Spleen (tissue), 11 donors: ENCODE measurements at regions not wholly inside any gene's neighbourhood (a gene's known extent, or its start where the extent isn't known, plus 50 kb on each side); places are given as distances from the start of the nearest gene placed in this dataset.

Experiments
- DNase-seq: peaks from one replicate; pipeline ENCODE4 v3.0.0-alpha.2; 2020
- H3K27ac ChIP-seq, 8 donors: fragments of 200-600 bp; sonication (generic) in 7 of 8; 1 replicate in 4 of 8; 2 replicates in 4 of 8; pipeline versions ENCODE4 v1.5.0 to v1.8.0; 2016 to 2021; ENCODE audit warnings: inconsistent platforms in 4 of 8, mild to moderate bottlenecking in 4 of 8, moderate library complexity in 1 of 8
- H3K27me3 ChIP-seq, 7 donors: fragments of 200-600 bp; sonication (generic) in 6 of 7; replicated peaks in 1 of 7; 1 replicate in 4 of 7; 2 replicates in 3 of 7; pipeline versions ENCODE4 v1.5.0 to v1.8.0; 2016 to 2021; ENCODE audit warnings: inconsistent platforms in 3 of 7, mild to moderate bottlenecking in 1 of 7
- H3K36me3 ChIP-seq, 6 donors: fragments of 200-600 bp; sonication (generic) in 5 of 6; 1 replicate in 4 of 6; 2 replicates in 2 of 6; pipeline versions ENCODE4 v1.5.0 to v1.8.0; 2016 to 2021; ENCODE audit warnings: inconsistent platforms in 2 of 6
- H3K4me1 ChIP-seq, 6 donors: fragments of 200-600 bp; sonication (generic) in 5 of 6; 1 replicate in 3 of 6; 2 replicates in 3 of 6; pipeline versions ENCODE4 v1.5.0 to v1.8.0; 2016 to 2021; ENCODE audit warnings: inconsistent platforms in 3 of 6
- H3K4me3 ChIP-seq, 8 donors: fragments of 200-600 bp; sonication (generic) in 7 of 8; 1 replicate in 4 of 8; 2 replicates in 4 of 8; pipeline versions ENCODE4 v1.5.0 to v1.8.0; 2016 to 2021; ENCODE audit warnings: inconsistent platforms in 4 of 8, mild to moderate bottlenecking in 4 of 8, moderate library complexity in 2 of 8
- H3K9me3 ChIP-seq, 8 donors: fragments of 200-600 bp; sonication (generic) in 7 of 8; 1 replicate in 4 of 8; 2 replicates in 4 of 8; pipeline versions ENCODE4 v1.5.0 to v1.8.0; 2016 to 2021; ENCODE audit warnings: inconsistent platforms in 4 of 8
- CTCF ChIP-seq, 11 experiments: fragments of 200-600 bp in 7 of 11; fragments of 450-650 bp in 4 of 11; sonication (generic) in 4 of 11; IDR thresholded peaks in 8 of 11; conservative IDR thresholded peaks in 3 of 11; 1 replicate in 7 of 11; 2 replicates in 4 of 11; pipeline versions ENCODE4 v1.4.0 to v1.8.0; 2016 to 2021; ENCODE audit warnings: antibody characterized with exemption in 11 of 11, inconsistent platforms in 4 of 11, mild to moderate bottlenecking in 1 of 11
- POLR2A ChIP-seq, 3 donors: fragments of 450-650 bp; IDR thresholded peaks; one replicate each; pipeline ENCODE4 v1.5.1; 2017; ENCODE audit warnings: antibody characterized with exemption in 3 of 3, mild to moderate bottlenecking in 1 of 3
- POLR2AphosphoS5 ChIP-seq, 3 donors: sonication (generic); formaldehyde crosslinking; IDR thresholded peaks; one replicate each; pipeline ENCODE4 v1.5.1; 2017; ENCODE audit warnings: antibody characterized with exemption in 3 of 3
- WGBS, 5 donors: extraction: QIAGEN DNeasy Blood & Tissue Kit in 3 of 5; methylation state at CpG; one replicate each; pipeline versions ENCODE4 v1.1.5 to v1.1.7; 2013 to 2018; 5-methylcytosine and 5-hydroxymethylcytosine counted together
- intact Hi-C: fragments of 100-400 bp; cut with DNase I; formaldehyde crosslinking; loops from one replicate; pipeline ENCODE4 v1.15.0; 2023; ENCODE audit warnings: low total_unique reads
- donor health status: healthy with polysubstance abuse.
- donor health status: DM: no; HTN: no; CAD: no; lungs with moderate emphysema.
- donor health status: DM: no; HTN: no; CAD: no.
- donor health status: Bipolar disorder and iron deficiency.
- donor health status: healthy.
- donor health status: DM: no; HTN: no; CAD: no.
- donor health status: DM: yes; HTN: yes; CAD: no.

- no peaks in the 10 kb centered on the region for H3K4me1 ChIP-seq
- no peak for DNase-seq
- peaks cover 0 to 16% (median 0%) of the 10 kb centered on the region in 8 donors for H3K9me3 ChIP-seq
- intact Hi-C loops = no loop called here
- no peaks in the 10 kb centered on the region for H3K27me3 ChIP-seq
- H3K4me3 ChIP-seq = no peak overlapping the region
- no peak overlapping the region for H3K27ac ChIP-seq
- TF ChIP-seq CTCF (IDR thresholded peaks at IDR 0.05 in 8 of 11, conservative IDR thresholded peaks at IDR 0.05 in 3 of 11) (no peak), POLR2AphosphoS5 (IDR thresholded peaks at IDR 0.05) (no peak), POLR2A (IDR thresholded peaks at IDR 0.05) (no peak)
- H3K36me3 ChIP-seq = no peaks in the 10 kb centered on the region
These were observed 138.5 kb upstream of the DACH1 start for GRCh38 chr13:72005455-72005854.

DNA sequence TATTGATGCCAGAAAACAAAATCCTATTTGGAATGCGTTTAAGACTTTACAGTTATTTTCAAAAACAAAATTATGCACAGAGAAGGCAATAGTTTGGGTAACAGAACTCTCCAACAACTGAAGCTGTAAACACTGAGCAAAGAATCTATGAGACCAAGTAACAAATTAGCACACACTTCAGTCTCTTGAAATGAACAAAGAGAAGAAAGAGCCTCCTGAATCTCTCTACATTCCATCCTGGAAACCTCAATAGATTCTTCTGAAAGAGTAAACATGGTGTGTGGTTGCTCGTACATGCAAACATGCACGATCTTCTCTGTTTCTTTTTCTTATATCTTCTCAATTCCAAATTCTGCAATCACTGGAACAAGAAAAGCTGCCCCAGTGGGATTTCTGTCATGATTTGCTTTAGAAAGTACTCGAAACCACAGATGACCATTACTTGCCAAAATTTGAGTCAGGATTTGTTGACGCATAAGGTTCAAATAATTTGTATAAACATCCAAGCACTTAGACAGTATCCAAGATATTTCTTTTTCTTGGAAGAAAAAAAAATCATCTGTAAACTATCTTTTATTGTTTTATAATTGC, 137.9 kb upstream of the DACH1 start:
- Histone ChIP-seq H3K36me3 (no peaks in the 10 kb centered on the region), H3K27ac (no peak overlapping the region), H3K9me3 (peaks cover 0 to 17% (median under 1%) of the 10 kb centered on the region in 8 donors), H3K4me1 (no peaks in the 10 kb centered on the region), H3K27me3 (no peaks in the 10 kb centered on the region), H3K4me3 (no peak overlapping the region)
- whole genome bisulfite sequencing, 5 donors = 84 to 93% (median 90%) methylated on average over 5 of the region's 5 CpGs
- no peak for TF ChIP-seq CTCF (IDR thresholded peaks at IDR 0.05 in 8 of 11, conservative IDR thresholded peaks at IDR 0.05 in 3 of 11)
- no peak for TF ChIP-seq POLR2A (IDR thresholded peaks at IDR 0.05)
- no peak for DNase-seq
- intact Hi-C loops = no loop called here

- 59 to 87% (median 60%) methylated on average over 3 of the region's 3 CpGs for WGBS, 5 donors
- no peak for TF ChIP-seq POLR2A (IDR thresholded peaks at IDR 0.05)
- TF ChIP-seq CTCF (IDR thresholded peaks at IDR 0.05 in 8 of 11, conservative IDR thresholded peaks at IDR 0.05 in 3 of 11) = no peak
- no peak for TF ChIP-seq POLR2AphosphoS5 (IDR thresholded peaks at IDR 0.05)
- peaks cover 0 to 19% (median 5%) of the 10 kb centered on the region in 8 donors for H3K9me3 ChIP-seq
- H3K36me3 ChIP-seq = no peaks in the 10 kb centered on the region
- no peak overlapping the region for H3K4me3 ChIP-seq
- no peaks in the 10 kb centered on the region for H3K4me1 ChIP-seq
- no peak for DNase-seq
- H3K27me3 ChIP-seq = no peaks in the 10 kb centered on the region
- no peak overlapping the region for H3K27ac ChIP-seq
- intact Hi-C loops = no loop called here
These were observed 137.2 kb upstream of the DACH1 start for GRCh38 chr13:72004246-72004645.

DNA sequence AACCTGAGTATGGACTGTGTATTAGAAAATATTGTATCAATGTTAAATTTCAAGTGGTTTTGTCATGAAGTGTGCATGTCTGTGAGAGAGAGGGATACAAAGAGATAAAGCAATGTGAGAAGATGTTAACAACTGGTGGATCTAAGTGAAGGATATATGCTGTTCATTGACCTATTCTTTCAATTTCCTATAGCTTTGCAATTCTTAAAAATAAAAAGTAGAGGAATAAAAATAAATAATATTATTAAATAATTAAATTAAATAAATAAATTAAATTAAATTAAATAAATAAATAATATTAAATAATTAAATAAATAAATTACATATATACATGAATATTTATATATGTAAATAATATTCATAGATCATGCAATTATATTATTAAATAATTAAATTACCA, 131.2 kb upstream of the DACH1 start:
- no peak for TF ChIP-seq POLR2AphosphoS5 (IDR thresholded peaks at IDR 0.05)
- TF ChIP-seq POLR2A (IDR thresholded peaks at IDR 0.05) = no peak
- TF ChIP-seq CTCF (IDR thresholded peaks at IDR 0.05 in 8 of 11, conservative IDR thresholded peaks at IDR 0.05 in 3 of 11) = no peak
- peaks cover 0 to 24% (median 10%) of the 10 kb centered on the region in 8 donors for H3K9me3 ChIP-seq
- no peaks in the 10 kb centered on the region for H3K27me3 ChIP-seq
- H3K4me1 ChIP-seq = no peaks in the 10 kb centered on the region
- intact Hi-C loops = no loop called here
- no peak for DNase-seq
- no peaks in the 10 kb centered on the region for H3K36me3 ChIP-seq
- no peak overlapping the region for H3K4me3 ChIP-seq
- no peak overlapping the region for H3K27ac ChIP-seq
